OCI-LY7 (cell line): ENCODE measurements at regions not wholly inside any gene's neighbourhood (a gene's known extent, or its start where the extent isn't known, plus 50 kb on each side); places are given as distances from the start of the nearest gene placed in this dataset.

Experiments used
- BruUV-seq: library from RNA; stranded (reverse); fragments of 400-500 nt; replicated peaks from 2 replicates; lab custom pipeline; 2021; lab: Mats Ljungman, UMichigan
- CTCF ChIA-PET: fragments of 300-600 bp; sonication (Branson Sonifier 250); formaldehyde crosslinking; loops from one replicate; lab custom pipeline; 2022; ENCODE audit warnings: antibody characterized with exemption; ENCODE audit not compliant: unreplicated experiment; lab: Charles Lee
- POLR2A ChIA-PET: fragments of 300-600 bp; sonication (Branson Sonifier 250); formaldehyde crosslinking; loops from one replicate; lab custom pipeline; 2022; ENCODE audit warnings: antibody characterized with exemption; lab: Charles Lee
- DNase-seq: peaks from one replicate; pipeline ENCODE4 v3.0.0-alpha.2; 2015; ENCODE audit warnings: low spot score
- H2AFZ ChIP-seq: fragments of 200-600 bp; sonication (generic), shearing (Covaris generic); 2 replicates; pipeline ENCODE4 v1.6.1; 2014; ENCODE audit warnings: mild to moderate bottlenecking, antibody characterized with exemption, low read length, moderate library complexity
- H3K27ac ChIP-seq: fragments of 200-600 bp; sonication (generic); 2 replicates; pipeline ENCODE4 v1.5.1; 2014; ENCODE audit warnings: mixed run types, low read depth, mild to moderate bottlenecking, moderate library complexity, low read length, inconsistent platforms; ENCODE audit not compliant: poor library complexity, severe bottlenecking
- H3K36me3 ChIP-seq: fragments of 200-600 bp; sonication (generic); 2 replicates; pipeline ENCODE4 v1.6.1; 2014; ENCODE audit warnings: mild to moderate bottlenecking, antibody characterized with exemption, low read length, moderate library complexity, mixed read lengths; ENCODE audit not compliant: insufficient read depth
- H3K4me1 ChIP-seq: fragments of 200-600 bp; sonication (generic); 2 replicates; pipeline ENCODE4 v1.5.1; 2014; ENCODE audit warnings: mild to moderate bottlenecking, low read length; ENCODE audit not compliant: insufficient read depth, poor library complexity, severe bottlenecking
- H3K4me2 ChIP-seq: fragments of 200-600 bp; sonication (generic); 2 replicates; pipeline ENCODE4 v1.6.1; 2014; ENCODE audit warnings: mild to moderate bottlenecking, low read length
- H3K4me3 ChIP-seq: fragments of 200-600 bp; sonication (generic); 2 replicates; pipeline ENCODE4 v1.5.1; 2014; ENCODE audit warnings: mild to moderate bottlenecking, low read depth, low read length; ENCODE audit not compliant: poor library complexity, severe bottlenecking
- H3K79me2 ChIP-seq: fragments of 200-600 bp; sonication (generic); 2 replicates; pipeline ENCODE4 v1.6.1; 2016; ENCODE audit warnings: low read depth, mild to moderate bottlenecking, low read length, moderate library complexity, mixed read lengths; ENCODE audit not compliant: insufficient read depth
- H3K9me2 ChIP-seq: fragments of 200-600 bp; sonication (generic); 2 replicates; pipeline ENCODE4 v1.6.1; 2016; ENCODE audit warnings: mild to moderate bottlenecking, low read length, mixed read lengths; ENCODE audit not compliant: insufficient read depth
- H3K9me3 ChIP-seq: fragments of 200-600 bp; sonication (generic); 2 replicates; pipeline ENCODE4 v1.6.1; 2014; ENCODE audit warnings: mild to moderate bottlenecking, mixed run types, low read length, mixed read lengths
- H4K20me1 ChIP-seq: fragments of 200-600 bp; sonication (generic); 2 replicates; pipeline ENCODE4 v1.6.1; 2014; ENCODE audit warnings: mild to moderate bottlenecking, antibody characterized with exemption, low read length, moderate library complexity, mixed read lengths; ENCODE audit not compliant: insufficient read depth
- EZH2phosphoT487 ChIP-seq: fragments of 200-600 bp; sonication (generic); IDR thresholded peaks from 2 replicates; pipeline ENCODE4 v1.6.1; 2018; ENCODE audit warnings: low read depth, borderline replicate concordance, mild to moderate bottlenecking, mixed run types, antibody characterized with exemption, low read length, moderate library complexity, mixed read lengths
- intact Hi-C: fragments of 100-400 bp; cut with micrococcal nuclease; formaldehyde crosslinking; loops from one replicate; pipeline ENCODE4 v1.10.0; 2022; ENCODE audit not compliant: unreplicated experiment
- TF ChIP-seq, protein P1 (sequence below): fragments of 200-600 bp; sonication (generic); conservative IDR thresholded peaks from 2 replicates; pipeline ENCODE4 v1.5.1; 2014; ENCODE audit warnings: mild to moderate bottlenecking, antibody characterized with exemption, low read length, moderate library complexity, mixed read lengths

DNA sequence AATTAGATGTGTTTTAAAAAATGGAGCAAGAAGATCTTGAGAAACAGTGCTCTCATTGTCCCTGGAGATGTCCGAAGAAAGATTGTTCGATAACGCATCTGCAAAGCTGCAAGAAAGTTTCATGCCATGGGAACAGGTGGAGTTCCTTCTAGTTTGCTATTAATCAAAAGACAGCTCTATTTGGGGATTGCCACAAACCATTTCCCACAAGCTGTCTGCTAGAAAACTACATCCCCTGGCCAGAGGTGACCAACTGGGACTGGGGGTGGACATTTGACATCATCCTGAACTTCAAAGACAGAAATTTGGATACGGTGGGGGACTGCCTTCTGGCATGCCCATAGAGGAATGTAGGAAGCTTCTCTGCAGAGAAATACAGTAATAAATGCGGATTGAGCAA, 50.8 kb upstream of the OSMR start:
- ChIA-PET CTCF (interaction anchor here (0.5 kb wide), 1 partner anchor 21 kb away, joined by 4 read pairs; no protein-coding TSS in a partner anchor), POLR2A (no interaction called here)
- H3K9me2 ChIP-seq, result no peaks in the 10 kb centered on the region
- H3K9me3 ChIP-seq, result no peaks in the 10 kb centered on the region
- H3K36me3 ChIP-seq, result no peaks in the 10 kb centered on the region
- no peaks in the 10 kb centered on the region for H3K4me1 ChIP-seq
- no peaks in the 10 kb centered on the region for H4K20me1 ChIP-seq
- H3K4me3 ChIP-seq, result no peak overlapping the region
- no peak for DNase-seq
- intact Hi-C loops, result no loop called here
- no peak overlapping the region for H2AFZ ChIP-seq
- H3K79me2 ChIP-seq, result no peaks in the 10 kb centered on the region
- no peak for TF ChIP-seq EZH2phosphoT487
- TF ChIP-seq, protein P1, sequence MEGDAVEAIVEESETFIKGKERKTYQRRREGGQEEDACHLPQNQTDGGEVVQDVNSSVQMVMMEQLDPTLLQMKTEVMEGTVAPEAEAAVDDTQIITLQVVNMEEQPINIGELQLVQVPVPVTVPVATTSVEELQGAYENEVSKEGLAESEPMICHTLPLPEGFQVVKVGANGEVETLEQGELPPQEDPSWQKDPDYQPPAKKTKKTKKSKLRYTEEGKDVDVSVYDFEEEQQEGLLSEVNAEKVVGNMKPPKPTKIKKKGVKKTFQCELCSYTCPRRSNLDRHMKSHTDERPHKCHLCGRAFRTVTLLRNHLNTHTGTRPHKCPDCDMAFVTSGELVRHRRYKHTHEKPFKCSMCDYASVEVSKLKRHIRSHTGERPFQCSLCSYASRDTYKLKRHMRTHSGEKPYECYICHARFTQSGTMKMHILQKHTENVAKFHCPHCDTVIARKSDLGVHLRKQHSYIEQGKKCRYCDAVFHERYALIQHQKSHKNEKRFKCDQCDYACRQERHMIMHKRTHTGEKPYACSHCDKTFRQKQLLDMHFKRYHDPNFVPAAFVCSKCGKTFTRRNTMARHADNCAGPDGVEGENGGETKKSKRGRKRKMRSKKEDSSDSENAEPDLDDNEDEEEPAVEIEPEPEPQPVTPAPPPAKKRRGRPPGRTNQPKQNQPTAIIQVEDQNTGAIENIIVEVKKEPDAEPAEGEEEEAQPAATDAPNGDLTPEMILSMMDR, result no peak
- no peak overlapping the region for H3K27ac ChIP-seq
- no peak overlapping the region for H3K4me2 ChIP-seq
- no TSS peak for BruUV-seq

DNA sequence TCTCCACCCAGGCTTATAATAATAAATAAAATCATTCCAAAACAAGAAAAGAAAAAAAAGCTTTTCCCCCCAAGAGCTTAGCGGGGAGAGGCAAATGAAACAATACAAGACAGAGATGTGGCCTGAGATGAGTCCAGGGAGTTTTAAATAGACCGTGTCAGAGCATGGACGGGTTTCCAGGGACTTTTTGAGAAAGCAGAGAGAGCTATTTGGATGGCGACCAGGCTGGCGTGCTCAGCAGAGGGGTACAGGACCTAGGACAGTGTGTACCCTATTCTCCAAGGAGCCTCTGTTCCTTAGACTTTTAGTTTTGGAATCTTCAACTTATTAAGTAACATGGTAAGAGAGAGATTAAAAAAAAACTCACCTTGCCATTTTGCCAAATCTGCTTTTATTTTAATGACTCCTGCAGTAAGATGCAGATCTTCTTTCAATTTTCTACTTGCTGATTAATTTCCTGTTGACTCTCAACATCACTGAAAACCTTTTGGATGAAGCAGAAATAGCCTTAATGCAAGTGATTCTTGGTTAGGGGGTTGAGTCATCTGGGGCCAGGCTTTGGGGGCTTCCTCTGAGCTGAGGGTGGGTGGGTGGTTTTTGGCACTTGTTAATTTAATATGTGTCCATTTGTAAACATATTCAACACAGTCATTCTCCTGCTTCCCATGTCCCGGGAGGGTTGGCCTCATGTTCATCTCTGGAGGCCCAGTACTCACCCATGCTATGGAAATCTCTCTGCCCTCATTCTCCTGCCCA, 49.6 kb upstream of the OSMR start:
- Histone ChIP-seq H2AFZ (no peak overlapping the region), H3K4me3 (no peak overlapping the region), H3K4me2 (no peak overlapping the region), H4K20me1 (no peaks in the 10 kb centered on the region), H3K36me3 (no peaks in the 10 kb centered on the region), H3K79me2 (no peaks in the 10 kb centered on the region), H3K4me1 (no peaks in the 10 kb centered on the region), H3K9me3 (no peaks in the 10 kb centered on the region), H3K9me2 (no peaks in the 10 kb centered on the region), H3K27ac (no peak overlapping the region)
- ChIA-PET CTCF (no interaction called here), POLR2A (no interaction called here)
- BruUV-seq, result no TSS peak
- intact Hi-C loops, result no loop called here
- DNase-seq, result no peak
- no peak for TF ChIP-seq EZH2phosphoT487
- TF ChIP-seq, protein P1, result no peak
